NCI-H748 treated with DMSO at 0.1 percent for 48 hours (cell line): ENCODE measurements at regions not wholly inside any gene's neighbourhood (a gene's known extent, or its start where the extent isn't known, plus 50 kb on each side); places are given as distances from the start of the nearest gene placed in this dataset.

Experiments
- DNase-seq: peaks from one replicate; lab custom pipeline; 2025; lab: John Stamatoyannopoulos, UW

DNA sequence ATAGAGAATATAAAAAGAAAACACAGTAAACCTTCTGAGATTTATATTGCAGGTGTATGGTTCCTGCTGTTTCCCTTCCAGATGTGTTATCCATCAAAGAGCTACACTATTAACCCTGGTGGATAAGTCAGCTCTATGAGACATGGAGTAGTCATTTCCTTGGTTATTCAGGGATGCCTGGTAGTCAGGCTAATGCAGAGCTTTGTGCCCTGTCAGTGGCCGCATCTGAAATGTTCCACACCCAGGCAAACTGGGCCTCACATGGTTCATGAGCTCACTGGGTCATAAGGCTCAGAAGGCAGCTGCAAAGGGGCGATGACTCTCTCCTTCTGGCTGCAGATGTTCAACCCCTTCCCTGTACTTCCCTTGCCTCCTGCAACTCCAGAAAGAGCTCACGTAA lies 473.6 kb downstream of the EPHA7 start:
- no peak for DNase-seq

DNA sequence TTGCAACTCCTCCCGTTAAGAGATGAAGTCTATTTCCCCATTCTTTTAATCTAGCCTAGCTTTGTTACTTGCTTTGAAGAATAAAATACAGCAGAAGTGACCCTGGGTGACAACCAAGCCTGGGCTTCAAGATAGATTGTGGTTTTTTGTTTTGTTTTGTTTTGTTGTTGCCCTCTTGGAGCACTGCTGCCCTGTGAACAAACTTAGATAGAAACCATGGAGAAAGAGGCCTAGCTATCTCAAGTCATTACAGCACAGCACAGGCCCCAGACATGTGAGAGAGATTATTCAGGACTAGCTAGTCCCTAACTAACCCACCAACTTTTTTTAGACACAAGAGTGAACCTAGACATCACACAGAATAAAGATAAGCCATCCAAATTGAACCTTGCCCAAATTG lies 475.2 kb downstream of the EPHA7 start:
- no peak for DNase-seq

DNA sequence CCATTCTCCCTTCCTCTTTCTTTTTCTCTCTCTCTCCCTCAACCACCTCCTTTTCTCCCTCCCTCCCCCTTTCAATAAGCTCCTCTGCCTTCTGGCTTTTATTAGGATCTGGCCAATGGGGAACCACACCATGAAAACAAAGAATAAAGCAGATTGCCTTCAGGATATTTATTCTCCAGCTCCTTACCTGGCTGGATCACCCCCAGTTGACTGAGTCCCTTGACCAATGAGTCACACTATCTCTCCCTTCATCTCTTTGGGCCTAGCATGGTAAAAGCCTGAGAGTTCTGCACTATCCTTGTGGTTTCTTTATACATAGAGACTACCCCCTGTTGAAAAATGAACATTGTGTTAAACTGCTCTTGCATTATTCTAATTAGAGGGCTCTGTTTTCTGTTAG lies 476.8 kb downstream of the EPHA7 start:
- no peak for DNase-seq

DNA sequence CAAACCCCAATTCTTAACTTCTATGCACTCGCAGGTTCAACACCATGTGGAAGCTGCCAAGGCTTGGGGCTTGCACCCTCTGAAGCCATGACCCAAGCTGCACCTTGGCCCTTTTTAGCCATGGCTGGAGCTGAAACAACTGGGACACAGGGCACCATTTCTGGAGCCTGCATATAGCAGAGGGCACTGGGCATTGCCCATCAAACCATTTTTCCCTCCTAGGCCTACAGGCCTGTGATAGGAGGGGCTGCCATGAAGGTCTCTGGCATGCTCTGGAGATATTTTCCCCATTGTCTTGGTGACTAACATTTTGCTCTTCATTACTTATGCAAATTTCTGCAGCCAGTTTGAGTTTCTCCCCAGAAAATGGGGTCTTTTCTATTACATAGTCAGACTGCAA lies 484.7 kb downstream of the EPHA7 start:
- no peak for DNase-seq

DNA sequence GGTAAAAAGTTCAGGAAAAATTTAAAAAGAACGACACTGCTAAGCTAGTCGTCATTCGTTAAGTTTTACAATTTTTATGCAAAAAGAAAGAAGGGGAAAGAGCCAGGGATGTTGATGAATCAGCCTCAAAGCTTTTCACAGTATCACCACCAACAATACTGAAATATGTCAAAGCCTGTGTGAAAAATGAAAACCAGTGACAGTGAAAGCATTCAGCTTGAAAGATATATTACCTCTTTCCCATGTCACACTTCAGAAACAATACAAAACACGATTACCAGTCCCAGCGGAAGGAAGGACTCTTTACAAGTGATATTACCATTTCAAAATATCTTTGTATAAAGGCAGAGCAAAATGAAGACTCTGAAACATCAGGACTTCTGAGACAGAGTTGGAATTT lies 489.2 kb downstream of the EPHA7 start:
- DNase-seq = no peak

DNA sequence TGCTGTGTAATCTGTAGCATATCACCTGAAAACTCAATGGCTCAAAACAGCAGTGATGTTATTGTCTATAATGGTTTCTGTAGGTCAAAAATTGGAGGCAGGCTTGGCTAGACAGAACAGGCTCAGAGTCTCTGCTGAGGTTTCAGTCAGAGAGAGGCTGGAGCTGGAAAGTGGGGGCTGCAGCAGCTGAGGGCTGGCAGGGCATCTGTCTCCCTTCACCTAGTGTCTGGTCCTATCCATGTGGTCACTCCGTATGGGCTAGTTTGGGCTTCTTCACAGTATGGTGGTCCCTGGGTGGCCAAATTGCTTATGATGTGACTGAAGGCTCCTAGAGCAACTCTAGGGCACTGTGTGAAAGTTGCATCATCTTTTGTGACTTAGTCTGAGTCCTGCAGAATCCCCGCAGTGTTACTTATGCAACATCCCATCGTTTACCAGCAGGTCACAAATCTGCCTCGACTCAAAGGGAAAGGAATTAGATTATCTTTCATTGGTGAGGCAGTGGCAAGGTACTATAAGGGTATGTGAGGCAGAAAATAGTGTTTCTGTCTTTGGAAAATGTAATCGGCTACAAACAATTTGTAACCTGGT lies 497.0 kb downstream of the EPHA7 start:
- no peak for DNase-seq

DNA sequence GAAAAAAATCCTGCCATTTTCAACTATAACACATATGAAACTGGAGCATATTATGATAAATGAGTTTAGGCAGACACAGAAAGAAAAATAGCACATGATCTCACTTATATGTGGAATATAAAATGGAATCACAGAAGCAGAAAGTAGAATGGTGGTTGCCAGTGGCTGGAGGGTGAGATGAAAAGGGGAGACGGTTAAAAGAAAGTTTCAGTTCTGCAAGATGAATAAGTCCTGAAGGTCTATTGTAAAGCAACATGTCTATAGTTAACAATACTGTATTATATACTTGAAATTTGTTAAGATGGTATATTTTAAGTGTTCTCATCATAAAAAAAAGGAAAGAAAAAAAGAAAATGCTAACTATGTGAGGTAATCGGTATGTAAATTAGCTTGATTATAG lies 503.9 kb downstream of the EPHA7 start:
- DNase-seq = no peak

DNA sequence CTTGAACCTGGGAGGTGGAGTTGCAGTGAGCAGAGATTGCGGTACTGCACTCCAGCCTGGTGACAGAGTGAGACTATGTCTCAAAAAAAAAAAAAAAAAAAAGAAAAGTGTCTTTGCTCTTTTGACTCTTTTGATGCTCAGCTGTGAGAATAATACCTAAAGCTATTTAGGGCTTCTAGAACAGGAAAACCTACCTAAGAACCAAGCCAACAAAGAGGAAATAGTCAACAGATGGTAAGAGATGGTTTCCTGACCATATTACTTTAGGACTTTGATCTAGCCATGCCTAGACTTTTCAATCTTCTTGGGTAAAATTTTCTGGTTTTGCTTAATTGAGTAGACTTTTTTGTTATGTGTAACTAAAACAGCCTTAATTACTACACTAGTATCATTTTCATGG lies 508.1 kb downstream of the EPHA7 start:
- DNase-seq = no peak

DNA sequence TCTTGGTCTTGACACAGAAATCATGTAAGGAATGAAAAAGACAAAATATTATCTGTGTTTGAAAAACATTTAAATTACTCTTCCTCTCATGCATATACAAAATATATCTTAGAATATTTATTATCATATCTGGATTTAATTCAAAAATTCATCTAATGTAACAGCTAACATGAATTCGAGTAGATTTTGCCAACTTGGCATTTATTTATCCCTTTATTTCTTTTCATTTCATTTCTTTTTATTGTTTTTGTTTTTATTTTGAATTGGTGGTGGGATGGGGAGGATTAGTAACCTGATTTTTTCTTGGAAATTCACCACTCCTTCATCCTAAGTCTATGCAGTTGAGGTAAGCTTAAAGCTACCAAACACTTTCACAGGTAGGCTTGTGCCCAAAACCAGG lies 508.7 kb downstream of the EPHA7 start:
- DNase-seq = no peak

DNA sequence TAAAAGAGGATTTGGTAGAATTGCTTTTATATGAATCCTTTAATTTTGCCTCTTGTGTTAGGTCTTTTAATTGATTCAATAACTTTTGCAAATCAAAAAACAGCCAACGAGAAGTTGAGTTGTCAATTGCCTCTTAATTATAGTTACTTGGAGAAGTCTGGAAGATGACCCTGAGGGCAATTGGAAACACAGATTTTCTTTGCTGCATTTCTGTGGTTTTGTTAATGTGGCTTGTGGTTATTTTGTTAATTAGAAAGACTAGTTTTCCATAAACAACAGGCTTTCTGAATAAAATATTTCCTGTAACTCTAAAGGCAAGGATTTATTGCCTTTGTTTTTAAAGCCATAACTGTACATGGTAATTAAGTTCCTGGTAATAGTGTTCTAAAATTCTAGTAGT lies 513.0 kb downstream of the EPHA7 start:
- no peak for DNase-seq

DNA sequence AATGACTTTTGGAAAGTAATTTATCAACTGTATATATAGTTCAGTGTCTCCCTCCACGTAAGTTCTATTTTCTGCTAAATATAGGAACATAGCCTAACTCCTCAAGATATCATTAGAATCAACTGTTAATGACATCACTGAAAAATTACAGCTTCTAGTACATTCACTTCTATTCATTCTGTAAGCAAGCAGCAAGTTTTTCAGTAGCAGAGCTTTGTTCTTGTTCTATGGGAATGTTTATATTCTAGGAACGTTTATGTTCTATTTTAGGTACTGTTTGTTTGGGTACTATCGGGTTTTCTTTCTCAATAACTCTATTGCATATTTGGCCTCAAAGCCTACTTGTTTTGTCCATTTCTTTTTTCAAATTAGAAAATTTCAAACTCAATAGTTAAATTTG lies 525.6 kb downstream of the EPHA7 start:
- DNase-seq = no peak

DNA sequence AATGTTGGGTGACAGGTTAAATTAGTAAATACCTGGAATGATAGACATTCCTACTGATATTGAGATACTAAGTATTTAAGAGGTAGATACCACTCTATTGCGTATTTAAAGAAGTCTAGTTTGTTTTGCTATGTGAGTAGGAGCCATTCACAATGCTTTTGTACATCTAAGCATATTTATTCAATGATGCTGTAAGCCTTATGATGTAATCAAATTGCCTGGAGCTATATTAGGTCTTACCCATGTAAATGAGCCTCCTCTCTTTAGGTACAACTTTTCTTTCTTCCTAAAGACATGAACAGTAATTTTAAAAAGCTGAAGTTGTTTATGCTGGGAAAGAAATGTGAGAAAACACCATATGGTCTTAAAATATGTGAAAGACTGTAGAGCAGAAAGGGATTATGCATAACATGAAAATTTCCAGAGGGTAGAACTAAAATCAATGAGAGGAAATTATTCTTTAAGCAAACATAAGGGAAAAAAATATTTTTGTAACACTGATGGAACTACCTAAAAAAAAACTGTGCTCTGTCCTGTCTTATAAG lies 526.7 kb downstream of the EPHA7 start:
- no peak for DNase-seq

DNA sequence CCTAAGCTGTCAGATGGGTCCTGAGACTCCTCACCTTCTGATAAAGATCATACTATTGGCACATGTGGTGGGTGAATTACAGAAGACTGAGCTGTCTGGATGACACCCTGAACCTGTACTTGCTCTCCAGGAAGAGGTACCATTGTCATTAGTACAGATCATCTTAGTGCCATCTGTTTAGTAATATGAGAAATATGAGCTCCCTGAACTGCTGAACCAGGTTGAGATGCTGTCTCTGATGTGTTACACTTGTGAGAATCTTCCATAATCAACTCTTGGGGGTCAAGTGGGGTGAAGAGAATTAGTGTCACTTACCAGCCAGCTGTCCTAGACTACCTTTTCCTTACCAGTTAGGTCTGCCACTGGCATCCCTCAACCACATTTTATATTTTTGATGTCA lies 531.0 kb downstream of the EPHA7 start:
- no peak for DNase-seq

DNA sequence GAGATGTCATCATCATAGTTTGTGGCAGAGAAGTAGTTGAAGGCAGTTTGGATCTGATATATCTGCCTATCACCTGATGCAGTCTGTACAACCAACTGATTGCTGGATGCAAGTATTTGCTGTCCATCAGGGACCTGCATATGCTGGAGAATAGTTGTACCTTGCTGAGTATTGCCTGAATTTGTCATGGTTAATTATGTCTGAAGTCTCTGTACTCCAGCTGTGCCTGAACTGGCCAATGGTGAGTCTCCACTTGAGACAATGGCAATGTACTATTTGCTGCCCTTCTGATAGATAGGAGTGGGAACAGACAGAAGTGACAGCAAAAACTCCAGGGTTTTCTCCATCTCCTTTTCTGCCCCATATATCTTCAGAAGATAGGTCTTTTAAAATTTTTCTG lies 531.5 kb downstream of the EPHA7 start:
- DNase-seq = no peak

DNA sequence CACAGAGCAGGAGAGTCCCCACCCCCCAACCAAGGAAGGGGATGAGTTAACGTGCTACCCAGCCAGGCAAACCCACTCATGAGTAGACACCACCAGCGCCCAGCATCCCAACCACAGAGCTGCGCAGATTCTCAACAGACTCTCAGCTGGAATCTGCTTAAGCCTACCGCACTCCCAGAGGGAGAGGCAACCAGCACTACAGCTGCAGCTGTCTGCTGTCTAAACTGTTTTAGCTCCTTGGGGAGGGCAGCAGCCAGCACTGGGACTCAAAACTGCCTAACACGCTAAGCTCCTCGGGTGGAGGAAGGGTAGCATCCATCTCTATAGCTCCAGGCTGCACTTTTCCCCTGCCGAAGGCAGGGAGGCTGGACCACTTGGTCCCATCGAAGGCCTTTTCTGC lies 539.8 kb downstream of the EPHA7 start:
- no peak for DNase-seq

DNA sequence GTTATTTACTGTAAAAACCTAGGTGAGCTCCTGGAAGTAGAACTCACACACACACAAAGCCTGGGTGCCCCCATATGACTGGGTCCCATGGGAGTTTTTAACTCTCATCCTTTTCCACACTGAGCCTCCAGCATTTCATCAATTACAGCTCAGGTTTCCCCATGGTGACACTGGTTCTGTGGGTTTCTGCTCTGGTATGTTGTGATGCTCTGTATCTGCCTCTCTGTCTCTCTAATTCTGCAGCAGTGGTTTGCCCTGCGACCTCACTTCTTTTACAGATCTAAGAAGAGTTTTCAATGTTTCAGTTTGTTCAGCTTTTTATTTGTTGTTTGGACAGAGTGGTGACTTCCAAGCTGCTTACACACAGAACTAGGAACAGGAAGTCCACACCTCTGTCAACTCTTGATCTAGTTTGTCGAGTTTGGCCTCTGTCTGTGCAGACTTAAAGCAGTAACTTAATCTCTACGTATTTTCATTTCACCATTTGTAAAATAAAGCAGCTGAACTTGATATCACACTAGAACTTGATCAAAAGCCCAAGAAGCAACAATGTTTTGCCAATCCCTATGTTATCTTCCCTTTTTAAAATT lies 554.3 kb downstream of the EPHA7 start:
- no peak for DNase-seq

DNA sequence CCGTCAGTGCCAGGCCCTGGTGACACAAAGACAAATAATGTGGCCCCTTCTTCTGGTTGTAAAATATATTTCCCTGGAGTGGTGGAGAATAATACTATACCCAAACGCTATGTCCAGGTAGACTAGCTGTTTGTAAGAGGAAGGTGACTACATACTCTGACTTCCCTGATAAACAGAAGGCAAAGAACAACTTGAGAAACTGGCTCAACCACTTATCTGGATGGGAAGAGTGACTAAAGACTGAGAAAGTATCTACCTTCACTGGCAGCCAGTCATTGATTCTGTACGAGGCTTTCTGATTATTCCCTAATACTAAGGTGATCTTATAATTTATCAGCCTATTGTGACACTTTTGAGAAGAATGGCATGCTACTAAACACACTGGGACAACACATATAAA lies 569.7 kb downstream of the EPHA7 start:
- DNase-seq = no peak

DNA sequence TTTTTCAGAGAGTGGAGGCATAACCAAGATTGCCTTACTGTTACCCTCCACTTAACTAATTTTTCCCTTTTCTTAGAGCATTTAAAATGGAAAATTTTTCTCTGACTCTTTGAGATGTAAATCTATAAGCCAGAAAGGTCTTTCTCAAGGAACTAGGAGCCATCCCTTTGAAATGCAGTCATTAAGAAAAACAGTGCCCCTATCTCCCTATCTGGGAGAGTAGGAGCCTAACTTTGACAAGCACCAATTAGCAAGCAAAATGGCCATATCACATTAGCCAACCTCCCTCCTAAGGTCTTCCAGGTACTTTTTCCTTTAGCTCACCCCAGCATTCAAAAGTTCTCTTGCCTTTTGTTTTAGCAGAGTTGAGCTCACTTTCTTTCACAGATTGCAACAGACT lies 570.5 kb downstream of the EPHA7 start:
- DNase-seq = no peak

DNA sequence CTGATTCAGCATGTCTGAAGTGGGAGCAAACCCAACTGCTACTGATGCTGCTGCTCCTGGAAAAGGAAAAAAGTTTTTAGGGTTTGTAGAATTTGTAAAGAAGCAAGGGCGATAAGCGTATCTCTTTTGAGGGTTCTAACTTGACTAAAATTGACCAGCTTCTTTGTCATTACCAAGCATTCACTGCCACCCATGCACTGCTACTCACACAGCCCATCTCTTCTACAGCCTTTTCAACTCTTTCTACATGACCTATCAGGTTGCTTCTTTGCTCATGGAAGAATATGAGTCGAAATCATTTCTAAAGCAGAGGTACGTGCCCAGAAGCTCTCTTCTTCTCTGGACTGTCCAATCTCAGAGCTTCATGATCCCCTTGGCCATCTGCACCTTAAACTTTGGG lies 570.9 kb downstream of the EPHA7 start:
- DNase-seq = no peak

DNA sequence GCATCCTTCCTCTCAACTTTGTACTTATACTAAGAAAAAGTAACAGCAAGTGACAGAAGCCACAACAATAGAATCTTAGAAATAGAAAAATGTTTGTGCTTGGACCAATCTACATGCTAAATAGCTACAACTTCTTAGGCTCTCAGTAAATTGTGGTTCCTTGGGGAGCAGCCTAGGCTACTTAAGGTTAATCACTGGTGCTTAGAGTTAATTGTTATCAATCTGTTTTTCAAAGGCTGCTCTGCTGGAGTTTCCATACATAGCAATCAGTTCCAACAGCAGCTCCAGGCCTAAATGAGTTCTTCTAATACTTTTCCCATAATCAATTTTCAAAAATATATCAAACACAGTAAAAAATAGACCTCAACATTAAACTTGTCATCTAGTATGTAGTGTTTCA lies 571.4 kb downstream of the EPHA7 start:
- DNase-seq = no peak

DNA sequence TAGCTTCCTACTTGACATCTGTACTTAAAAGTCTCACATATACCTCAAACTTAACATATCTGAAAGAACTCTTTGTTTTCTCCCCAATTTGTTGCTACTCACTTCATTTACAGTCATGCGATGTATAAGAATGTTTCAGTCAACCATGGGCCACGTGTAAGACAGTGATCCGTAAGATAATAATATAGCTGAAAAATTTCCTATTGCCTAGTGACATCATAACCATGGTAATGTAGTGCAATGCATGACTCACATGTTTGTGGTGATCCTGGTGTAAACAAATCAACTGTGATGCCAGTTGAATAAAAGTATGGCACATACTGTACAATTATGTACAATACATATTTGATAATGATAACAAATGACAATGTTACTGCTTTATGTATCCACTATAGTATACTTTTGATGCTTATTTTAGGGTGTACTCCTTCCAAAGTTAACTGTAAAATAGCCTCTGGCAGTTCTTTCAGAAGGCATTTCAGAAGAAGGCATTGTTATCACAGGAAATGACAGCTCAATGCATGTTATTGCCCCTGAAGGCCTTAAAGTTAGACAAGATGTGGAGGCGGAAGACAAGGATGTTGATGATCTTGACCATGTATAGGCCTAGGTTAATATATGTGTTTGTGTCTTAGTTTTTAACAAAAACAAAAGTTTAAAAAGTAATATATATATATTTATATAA lies 579.0 kb downstream of the EPHA7 start:
- no peak for DNase-seq

DNA sequence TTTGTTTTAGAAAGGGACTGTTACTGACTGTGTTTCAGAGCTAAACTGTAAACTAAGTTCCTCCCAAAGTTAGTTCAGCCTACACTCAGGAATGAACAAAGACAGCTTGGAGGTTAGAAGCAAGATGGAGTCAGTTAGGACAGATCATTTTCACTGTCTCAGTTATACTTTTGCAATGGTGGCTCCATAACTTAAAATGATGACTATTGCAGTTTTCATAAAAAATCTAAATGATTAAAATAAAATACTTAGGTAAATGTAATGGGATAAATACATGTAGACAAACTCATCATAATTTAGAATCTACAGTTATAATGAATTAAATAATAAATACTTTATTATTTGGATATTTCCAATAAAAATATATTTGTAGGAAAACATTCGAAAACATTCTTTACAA lies 590.6 kb downstream of the EPHA7 start:
- DNase-seq = no peak

DNA sequence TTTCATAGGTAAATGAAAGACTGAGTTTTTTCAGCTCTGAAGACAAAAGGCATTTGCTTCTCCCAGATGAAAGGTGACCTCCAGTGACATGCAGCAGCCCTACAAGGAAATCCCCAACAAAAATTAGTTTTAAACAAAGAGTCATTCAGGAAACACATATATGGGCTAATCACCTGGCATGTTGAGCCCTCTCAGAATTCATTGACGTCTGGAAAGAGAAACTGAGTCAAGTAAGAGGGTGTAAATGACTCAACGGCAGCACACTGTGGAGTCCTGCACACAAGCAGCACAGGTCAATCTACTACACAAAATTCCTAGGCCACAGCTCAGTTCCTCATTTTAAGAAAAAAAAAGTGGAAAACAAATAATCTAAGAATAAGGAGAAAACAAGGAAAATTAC lies 592.3 kb downstream of the EPHA7 start:
- no peak for DNase-seq

DNA sequence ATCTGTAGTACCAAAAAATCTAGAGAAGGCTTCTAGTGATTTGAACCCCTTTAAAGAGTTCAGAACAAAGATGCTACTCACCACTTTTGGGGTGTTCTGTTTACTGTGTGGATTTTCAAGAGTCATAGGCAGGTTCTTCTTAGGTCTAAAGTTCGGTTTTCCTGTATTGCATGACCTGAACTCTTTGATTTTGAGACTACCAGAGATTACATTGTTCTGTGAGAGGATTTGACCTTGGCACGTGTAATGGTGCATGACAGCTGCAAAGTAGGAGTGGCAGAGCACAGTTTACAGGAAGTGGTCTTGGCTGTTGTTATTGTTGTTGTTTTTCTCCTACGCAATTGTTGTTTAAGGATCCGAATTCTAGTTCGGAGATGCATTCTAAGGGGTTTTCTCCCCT lies 592.7 kb downstream of the EPHA7 start:
- no peak for DNase-seq
